Stimulated activated CD4-positive, alpha-beta T cell treated with anti-CD3 and anti-CD28 coated beads, Interleukin-1b, Interleukin-23, amount 100 ng/mL, for 48 hours (primary cell): ENCODE measurements at regions not wholly inside any gene's neighbourhood (a gene's known extent, or its start where the extent isn't known, plus 50 kb on each side); places are given as distances from the start of the nearest gene placed in this dataset.
"Not testable (repeated sequence)": the region's sequence is repeated elsewhere in the genome, so short reads cannot be mapped to it uniquely, and the experiment has no call there.

Experiments used
- DNase-seq: peaks from one replicate; pipeline ENCODE4 v3.0.0-alpha.2; 2020

DNA sequence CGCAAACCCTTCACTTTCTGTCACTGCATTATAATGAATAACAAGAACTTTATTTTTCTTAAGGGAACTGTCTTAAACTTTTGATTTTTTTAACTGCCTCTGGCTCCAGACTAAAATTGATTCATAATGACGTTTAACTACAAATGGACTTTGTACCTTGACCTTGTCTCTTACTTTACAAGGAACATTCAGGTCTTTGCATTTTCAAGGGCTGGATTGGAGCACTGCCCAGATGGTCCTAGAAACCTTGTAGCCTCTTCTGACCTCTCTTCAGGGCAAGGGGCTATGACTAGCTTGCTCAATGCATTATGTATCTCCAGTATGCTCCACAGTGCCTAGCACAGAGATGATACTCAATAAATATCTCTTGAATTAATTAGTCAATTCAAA lies 612.6 kb upstream of the CLINT1 start:
- no peak for DNase-seq

DNA sequence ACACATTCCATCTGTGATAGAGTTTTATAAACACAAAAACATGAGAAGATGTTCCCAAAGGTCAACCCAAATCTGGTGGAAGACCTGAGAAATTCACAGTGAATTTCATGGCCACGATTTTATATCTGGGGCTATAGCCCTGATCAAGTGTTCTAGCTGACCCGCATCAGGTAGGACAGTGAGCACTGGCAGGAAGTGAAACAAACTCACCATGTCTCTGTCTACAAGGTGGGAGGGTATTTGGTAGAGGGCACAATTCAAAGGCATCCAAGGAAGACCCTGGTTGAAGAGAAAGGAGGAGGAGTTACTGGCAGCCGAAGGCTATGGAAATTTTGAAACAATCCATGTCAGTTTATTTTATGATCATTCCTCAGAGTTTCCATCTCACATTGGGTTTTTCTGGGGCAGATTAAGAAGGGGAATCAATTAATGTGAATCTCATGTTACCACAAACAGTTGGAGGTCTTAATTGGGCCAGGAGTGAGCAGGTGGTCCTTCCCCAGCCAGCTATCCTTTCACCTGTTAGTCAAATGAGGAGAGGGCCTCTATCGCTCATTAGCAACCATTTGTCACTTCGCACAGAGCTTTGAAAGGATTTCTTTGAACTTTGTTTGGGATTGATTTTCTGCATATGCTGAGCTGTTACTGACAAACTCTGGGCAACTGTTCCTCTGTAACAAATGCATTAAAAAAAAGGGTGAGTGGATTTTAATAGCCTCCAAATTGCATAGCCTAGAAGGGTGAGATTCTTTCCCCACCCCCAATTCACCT lies 612.0 kb upstream of the CLINT1 start:
- no peak for DNase-seq

DNA sequence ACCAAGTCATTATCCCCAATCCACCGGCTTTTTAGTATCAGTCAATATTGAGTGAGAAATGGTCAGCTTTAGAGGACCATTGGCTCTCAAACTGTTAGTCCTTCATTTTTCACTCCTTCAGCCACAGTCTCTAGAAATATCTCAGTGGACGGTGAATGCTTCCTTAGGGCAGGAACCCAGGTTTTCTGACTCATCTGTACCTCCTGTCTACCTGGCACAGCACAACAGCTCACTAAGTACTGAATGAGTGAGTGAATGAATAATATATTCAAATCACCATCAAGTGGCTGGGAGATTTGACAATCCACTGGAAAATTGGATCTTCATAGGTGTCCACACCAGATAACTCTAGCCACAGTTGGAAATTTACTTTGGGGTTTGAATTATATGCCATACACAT lies 609.5 kb upstream of the CLINT1 start:
- DNase-seq: no peak

DNA sequence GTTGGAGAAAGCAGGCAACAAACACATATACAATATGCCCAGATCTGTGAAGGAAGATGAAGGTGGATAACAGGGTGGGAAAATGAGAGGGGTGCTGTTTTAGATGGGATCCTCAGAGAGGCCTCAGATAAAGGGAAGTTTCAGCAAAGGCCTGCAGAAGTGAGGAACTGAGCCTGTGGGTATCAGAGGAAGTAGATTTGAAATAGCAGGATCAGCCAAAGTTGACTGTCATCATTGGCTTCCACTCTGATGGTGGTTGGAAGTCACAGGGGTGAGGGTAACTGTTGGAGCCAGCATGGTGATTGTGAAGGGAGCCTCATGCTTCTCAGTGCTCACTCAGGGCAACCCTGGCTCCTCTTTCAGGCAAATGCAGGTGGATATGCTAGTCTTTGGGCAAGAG lies 607.2 kb upstream of the CLINT1 start:
- DNase-seq: no peak

DNA sequence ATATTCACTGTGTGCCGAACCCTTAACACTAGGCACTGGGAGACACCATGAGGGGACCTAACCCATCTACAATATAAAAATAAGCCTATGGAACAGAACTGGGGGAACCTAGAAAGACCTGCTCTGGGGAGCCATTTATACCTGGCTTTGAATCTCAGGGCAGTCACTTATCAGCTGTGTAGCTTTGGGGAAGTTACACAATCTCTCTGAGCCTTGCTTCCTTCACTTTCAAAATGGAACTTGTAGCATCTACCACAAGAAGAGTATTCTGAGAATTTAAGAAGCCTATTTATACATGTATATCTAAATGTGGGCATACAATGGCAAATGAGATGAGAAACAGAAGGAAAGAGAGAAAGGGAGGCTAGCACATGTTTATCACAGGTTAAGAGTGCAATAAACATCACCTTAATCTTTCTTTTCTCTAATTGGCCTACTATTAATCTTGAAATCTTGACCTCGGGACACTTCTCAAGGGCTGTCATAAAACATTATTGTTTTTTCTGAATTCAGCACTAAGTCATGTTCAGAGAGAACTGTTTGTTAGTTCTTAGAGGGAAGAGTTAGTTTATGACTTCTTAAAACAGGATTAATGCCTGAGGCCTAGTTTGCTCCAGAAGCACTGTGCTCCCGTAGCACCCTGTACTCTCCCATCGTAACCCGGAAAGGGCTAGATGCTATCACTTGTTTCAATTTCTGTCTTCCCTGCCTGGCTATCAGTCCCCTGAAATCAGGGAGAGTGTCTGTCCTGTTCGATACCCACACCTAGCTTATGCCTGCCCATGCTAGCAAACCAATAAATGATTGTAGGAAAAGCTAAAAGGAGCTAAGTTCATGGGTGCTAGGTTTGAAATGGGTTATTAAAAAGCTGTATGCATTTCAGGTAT lies 606.4 kb upstream of the CLINT1 start:
- no peak for DNase-seq

DNA sequence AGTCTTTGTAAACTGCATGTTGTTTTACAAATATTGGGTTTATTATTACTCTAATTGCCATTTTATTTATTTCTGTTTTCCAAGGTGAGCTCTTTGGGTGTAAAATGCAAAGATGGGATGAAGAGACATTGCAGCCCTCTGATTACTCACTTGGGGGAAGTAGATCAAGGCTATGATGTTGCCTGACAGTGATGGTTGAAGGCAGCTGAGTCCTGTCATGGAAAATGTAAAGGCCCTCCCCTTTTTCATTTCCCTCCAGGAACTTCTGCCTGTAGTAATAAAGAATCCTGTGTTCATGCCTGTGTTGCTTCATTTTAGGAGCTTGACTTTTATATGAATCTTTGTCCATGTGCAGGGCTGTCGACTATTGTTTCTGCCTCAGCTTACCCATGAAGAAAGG lies 605.4 kb upstream of the CLINT1 start:
- DNase-seq: no peak

DNA sequence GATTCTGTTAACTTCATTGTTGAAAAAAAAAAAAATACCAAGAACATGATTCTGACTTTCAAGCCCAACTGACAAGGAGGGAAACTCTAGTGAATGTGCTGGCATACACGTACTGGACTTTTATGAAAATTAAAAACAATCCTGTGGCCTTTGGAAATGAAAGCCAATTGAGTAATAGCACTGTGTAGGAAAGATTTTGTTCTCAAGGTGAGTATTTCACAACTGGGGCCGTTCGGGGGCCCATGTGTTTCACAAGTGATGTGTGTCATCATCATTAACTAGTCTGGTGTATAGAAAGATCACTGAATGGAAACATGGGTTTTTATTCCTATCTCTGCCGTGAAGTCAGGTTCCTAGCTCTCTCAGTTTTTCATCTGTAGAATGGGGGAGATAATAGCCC lies 605.0 kb upstream of the CLINT1 start:
- peak; percentile 47 for DNase-seq

DNA sequence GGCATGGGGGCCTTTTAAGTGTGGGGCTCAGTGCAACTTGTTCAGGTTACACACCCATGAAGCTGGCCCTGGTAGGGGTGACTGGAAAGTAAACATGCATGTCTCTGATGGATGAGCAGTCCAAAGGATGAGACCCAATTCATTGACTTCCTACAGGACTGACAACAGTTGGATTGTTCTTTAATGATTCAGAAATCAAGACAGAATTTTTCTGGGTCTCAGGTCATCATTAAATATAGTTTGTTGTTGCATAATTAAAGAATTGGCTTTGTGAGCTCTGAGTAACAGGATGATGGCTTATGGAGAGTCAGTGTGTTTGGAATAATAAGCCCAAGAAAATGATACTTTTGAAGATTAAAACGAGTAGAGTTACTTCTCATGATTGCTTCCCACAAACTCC lies 604.2 kb upstream of the CLINT1 start:
- no peak for DNase-seq

DNA sequence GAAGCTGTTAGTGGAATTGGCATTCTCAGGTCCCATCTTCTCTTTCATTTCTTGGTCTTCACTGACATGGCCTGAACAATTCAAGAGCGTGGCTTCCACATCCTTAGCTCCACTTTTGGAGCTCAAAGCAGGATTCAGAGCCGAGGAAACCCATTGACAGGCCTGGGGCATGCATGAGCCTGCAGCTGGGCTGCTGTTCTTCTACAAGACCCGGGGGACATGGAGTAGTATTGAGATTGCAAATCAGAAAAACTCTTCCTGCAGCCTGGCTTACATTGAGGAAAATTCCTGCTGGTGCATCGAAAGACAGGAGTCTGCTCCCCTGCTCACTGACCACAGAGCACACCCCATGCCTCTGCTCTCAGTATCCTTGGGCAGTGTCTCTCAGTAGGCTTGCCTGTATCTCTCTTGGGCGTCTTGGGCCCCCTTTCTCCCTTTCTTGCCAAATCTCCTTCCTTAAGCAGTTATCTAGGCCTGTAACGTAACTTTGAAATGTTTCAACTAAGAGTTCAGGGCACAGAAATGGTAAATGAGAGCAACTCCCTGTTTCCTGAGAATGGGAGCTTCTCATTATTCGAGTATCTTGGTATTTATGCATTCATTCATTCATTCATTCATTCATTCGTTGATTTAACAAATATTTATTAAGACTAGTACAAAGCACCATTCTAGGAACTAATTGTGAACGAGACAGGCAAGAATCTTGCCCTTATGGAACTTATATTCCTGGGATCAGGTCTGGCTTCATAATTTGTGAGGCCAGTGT lies 603.6 kb upstream of the CLINT1 start:
- no peak for DNase-seq

DNA sequence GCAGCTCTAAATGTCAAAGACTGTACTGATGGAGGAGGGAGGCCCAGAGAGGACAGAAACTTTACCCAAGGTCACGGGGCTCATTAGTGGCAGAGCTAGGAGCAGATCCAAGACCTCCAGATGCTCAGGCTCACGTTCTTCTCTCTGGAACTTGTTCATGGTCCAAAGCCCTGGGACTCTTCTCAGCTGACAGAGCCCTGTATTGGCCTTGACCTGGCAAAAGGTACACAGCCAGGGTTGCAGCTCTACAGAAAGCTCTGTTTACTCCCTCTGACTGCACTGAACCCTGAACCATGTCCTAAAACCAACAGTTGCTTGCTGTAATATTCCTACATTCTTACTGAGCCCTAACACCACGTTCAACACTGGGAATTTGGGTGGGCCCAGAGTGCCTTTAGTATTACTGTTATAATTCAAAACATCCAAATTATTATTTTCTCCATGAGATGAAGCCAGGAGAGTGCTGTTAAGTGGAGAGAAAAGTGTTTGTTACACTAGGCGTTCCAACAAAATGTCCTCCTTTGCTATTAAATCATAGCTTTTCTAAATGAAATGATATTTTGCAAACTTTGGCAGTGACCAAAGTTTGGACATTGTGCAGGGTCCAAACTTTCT lies 602.4 kb upstream of the CLINT1 start:
- no peak for DNase-seq

DNA sequence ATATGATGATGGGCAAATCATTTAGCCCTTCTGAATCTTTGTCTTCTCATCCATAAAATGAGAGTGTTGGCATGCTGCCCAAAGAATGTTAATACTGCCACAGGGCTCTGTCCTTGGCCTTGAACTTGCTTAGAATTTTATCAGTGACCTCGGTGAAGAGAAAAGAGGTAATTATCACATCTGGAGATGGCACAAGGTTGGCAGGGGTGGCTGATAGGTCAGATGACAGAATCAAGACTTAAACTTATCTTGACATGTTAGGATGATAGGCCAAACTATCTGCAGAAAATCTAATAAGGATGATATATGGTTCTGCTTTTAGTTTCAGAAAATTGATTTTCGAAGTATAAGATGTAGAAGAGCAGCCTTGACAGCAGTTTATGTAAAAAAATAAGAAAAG lies 599.1 kb upstream of the CLINT1 start:
- DNase-seq: no peak

DNA sequence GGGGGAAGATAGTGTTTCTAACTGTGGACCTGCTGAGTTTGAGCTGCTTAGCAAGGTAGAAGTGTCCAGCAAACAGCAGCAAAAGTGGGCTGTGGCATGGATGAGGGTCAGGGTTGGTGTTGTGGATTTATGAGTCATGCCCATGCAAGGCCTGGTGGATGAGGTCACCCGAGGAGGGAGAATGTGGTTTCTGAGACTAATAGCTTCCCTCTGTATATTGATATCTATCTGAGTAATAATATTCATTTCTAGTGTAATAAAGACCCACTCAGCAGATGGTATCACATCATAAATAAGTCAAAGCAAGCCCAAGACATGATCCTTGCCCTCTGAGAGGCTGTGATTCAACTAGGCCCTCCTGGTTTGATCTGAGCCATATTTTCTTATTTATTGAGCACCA lies 597.8 kb upstream of the CLINT1 start:
- DNase-seq: peak; percentile 3

DNA sequence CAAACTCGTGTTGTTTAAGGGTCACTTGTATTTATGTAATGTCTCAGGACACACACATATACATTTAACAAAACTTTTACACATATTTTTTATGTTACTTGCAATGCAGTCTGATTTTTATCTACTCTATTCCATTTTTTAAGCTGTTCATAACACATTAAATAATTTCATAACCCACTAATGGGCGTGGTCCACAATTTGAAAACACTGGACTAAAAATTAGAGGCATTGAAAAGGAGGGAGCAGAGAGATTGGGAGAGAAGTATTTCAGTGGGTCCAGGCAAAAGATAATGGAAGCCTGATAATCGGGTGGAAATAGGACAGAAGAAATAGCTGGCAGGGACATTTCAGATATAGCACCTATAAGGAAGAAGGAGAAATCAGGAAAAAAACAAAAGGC lies 597.3 kb upstream of the CLINT1 start:
- no peak for DNase-seq

DNA sequence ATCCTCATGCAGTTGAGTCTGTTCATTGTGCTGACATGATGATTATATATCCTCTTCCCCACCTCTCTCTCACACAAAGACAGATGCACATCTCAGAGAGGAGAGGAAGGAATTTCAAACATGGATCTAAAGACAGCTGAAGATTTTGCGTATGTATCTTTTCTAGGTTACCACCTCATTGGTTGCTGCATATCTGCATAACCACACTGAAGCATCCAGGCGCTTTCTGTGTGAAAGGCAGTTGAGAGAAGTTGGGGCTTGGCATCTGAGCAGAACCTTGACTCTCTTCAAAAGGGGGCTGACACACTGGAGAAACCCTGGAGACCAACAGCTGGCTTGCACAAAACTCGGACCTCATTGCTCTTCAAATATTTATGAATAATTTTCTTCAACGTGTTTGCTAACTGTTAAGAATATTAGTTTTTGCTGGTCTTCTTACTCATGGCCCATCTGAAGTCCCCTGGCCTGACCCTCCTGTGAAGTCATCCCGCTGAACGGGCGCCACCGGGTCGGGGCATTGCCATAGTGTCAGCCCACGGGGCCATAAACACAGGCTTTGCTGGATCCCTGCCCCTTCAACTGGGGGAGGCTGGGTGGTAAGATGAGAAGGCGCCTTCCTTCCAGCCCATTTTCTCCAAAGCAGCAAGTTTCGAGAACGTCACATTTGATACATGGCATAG lies 593.2 kb upstream of the CLINT1 start:
- no peak for DNase-seq

DNA sequence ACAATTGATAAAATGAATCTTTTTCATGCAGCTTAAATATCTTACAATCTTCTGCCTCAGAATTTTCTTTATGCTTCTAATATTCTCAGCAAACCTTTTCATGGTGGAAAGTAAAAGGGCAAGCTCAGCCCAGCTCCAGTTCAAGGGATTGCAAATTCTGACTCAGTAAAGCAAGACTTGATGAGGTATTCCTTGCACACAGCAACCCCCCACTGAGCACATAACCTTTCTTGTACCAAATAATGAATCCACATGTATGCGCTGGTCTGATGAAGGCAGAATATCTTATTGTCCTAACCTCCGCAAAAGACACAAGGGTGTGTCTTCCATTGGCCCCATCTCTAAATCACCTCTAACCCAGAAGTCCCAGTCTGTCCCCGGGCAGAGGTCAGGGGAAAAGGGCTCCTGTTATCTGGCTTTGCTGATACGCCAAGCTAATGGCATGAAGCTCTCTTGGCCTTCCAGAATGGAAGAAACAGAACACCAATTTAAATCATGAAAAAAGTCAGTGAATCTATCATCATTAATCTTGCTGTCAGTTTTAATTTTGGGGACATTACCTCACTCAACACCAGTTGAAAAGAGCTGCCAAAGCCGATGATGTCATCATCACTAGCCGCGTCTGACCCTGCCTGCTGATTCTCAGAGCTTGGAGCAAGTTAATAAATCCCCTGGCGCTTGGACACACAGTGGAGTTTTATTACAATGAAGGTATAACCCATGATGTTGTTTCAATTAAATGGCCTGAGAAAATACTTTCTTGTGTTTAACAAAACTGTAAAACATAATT lies 592.5 kb upstream of the CLINT1 start:
- DNase-seq: no peak

DNA sequence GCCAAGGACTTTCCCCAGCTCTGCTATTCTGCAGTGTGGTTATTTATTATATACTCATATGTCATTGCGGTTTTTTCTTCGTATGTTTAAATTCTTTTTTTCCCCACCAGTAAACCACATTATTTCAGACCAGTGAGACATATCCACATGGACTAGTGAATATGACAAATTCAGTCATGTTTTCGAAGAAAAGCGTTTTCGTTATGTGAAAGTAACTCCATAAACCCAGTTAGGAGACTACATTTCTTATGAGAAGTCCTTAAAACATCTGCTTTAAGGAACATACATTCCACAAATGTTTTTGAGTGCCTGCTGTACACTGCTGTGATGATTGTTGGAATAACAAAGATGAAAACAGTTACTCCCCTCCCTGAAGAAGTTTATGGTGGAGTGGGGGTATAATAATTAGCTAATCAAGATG lies 591.8 kb upstream of the CLINT1 start:
- no peak for DNase-seq

DNA sequence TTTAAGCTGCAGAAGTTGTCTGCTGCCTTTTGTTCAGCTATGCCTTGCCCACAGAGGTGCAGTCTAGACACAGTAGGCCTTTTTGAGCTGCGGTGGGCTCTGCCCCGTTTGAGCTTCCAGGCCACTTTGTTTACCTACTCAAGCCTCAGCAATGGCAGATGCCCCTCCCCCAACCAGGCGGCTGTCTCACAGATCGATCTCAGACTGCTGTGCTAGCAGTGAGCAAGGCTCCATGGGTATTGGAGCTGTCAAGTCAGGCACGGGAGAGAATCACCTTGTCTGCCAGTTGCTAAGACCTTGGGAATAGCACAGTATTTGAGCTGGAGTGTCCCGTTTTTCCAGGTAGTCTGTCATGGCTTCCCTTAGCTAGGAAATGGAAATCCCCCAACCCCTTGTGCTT lies 587.8 kb upstream of the CLINT1 start:
- DNase-seq: not testable (repeated sequence)

DNA sequence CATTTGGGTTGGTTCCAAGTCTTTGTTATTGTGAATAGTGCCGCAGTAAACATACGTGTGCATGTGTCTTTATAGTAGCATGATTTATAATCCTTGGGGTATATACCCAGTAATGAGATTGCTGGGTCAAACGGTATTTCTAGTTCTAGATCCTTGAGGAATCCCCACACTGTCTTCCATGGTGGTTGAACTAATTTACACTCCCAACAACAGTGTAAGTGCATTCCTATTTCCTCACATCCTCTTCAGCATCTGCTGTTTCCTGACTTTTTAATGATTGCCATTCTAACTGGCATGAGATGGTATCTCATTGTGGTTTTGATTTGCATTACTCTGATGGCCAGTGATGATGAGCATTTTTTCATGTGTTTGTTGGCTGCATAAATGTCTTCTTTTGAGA lies 580.3 kb upstream of the CLINT1 start:
- not testable (repeated sequence) for DNase-seq

DNA sequence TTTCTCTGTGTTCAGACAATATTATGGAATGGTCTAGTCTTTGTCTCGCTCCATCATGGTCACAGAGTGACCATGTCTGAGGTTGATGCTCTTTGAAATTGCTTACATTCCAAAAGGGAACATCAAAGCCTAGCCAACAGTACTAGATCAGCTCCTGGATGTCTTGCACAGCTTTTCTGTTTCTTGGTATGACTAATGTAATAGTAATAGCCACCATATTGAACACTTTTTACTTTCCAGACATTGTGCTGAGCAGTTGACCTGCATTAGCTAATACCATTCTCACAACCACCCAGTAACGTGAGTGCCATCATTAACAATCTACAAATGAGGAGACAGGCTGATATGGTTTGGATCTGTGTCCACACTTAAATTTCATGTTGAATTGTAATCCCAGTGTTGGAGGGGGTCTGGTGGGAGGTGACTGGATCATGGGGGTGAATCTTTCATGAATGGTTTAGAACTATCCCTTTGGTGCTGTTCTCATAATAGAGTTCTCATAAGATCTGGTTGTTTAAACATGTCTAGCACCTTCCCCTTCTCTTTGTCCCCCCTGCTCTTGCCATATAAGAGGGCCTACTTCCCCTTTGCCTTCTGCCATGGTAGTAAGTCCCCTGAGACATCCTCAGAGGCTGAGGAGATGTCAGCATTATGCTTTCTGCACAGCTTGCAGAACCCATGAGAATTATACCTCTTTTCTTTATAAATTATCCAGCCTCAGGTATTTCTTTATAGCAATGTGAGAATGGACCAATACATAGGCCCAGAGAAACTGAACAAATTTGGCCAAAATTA lies 577.5 kb upstream of the CLINT1 start:
- DNase-seq: no peak

DNA sequence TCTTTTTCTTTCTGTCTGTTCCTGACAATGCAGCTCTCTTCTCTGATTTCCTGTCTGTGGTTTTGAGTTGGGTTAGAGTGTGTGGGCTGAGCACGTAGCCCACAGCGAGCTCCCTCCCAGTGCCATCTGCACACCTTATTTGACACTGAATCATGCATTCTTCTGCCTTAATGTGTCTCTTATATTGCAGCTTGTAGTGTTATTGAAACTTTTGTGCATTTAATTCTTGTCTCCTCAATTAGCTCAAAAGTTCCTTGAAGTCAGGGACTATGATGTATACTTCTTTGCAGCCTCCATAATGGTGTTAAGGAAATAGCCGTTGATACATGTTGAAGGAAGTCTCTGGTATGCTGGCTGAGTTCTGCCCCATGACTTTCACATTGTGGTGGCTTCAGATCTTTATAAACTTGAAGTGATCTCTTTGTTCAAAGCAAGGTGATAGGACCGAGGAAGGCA lies 576.2 kb upstream of the CLINT1 start:
- peak; percentile 23 for DNase-seq

DNA sequence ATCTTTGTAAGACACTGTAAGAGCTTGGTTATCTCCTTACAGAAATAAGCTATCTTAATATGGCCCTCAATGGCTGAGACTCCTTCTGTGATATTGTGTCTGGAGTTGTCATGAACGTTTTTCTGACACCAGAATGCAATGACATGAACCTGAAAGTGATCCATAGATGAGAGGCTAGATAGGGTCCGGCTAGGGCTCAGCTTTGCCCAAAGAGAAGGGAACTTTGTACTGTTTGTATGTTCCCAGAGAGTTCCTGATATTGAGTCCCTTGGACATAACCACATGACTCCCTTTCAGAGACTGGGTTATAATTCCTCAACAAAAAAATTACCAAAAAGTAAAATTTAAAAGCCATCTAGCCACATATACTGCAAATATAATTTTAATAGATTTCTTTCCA lies 575.8 kb upstream of the CLINT1 start:
- DNase-seq: no peak
